ENCODE measurements at regions not wholly inside any gene's neighbourhood (a gene's known extent, or its start where the extent isn't known, plus 50 kb on each side); places are given as distances from the start of the nearest gene placed in this dataset.

- TF ChIP-seq, protein P1, sequence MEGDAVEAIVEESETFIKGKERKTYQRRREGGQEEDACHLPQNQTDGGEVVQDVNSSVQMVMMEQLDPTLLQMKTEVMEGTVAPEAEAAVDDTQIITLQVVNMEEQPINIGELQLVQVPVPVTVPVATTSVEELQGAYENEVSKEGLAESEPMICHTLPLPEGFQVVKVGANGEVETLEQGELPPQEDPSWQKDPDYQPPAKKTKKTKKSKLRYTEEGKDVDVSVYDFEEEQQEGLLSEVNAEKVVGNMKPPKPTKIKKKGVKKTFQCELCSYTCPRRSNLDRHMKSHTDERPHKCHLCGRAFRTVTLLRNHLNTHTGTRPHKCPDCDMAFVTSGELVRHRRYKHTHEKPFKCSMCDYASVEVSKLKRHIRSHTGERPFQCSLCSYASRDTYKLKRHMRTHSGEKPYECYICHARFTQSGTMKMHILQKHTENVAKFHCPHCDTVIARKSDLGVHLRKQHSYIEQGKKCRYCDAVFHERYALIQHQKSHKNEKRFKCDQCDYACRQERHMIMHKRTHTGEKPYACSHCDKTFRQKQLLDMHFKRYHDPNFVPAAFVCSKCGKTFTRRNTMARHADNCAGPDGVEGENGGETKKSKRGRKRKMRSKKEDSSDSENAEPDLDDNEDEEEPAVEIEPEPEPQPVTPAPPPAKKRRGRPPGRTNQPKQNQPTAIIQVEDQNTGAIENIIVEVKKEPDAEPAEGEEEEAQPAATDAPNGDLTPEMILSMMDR (IDR thresholded peaks at IDR 0.05), result no peak
- TF ChIP-seq MLX (CRISPR knock-in tag; IDR thresholded peaks at IDR 0.05) (no peak), NFYB (CRISPR knock-in tag; conservative IDR thresholded peaks at IDR 0.05; ENCODE audit: low read depth) (no peak), IRF1 (CRISPR knock-in tag; IDR thresholded peaks at IDR 0.05) (no peak), TP53 (CRISPR knock-in tag; IDR thresholded peaks at IDR 0.05) (no peak), HMGXB4 (CRISPR knock-in tag; IDR thresholded peaks at IDR 0.05) (no peak), ZBTB21 (CRISPR knock-in tag; IDR thresholded peaks at IDR 0.05; ENCODE audit: borderline replicate concordance) (no peak), USF1 (CRISPR knock-in tag; IDR thresholded peaks at IDR 0.05) (no peak)
- TF ChIP-seq, protein P2, sequence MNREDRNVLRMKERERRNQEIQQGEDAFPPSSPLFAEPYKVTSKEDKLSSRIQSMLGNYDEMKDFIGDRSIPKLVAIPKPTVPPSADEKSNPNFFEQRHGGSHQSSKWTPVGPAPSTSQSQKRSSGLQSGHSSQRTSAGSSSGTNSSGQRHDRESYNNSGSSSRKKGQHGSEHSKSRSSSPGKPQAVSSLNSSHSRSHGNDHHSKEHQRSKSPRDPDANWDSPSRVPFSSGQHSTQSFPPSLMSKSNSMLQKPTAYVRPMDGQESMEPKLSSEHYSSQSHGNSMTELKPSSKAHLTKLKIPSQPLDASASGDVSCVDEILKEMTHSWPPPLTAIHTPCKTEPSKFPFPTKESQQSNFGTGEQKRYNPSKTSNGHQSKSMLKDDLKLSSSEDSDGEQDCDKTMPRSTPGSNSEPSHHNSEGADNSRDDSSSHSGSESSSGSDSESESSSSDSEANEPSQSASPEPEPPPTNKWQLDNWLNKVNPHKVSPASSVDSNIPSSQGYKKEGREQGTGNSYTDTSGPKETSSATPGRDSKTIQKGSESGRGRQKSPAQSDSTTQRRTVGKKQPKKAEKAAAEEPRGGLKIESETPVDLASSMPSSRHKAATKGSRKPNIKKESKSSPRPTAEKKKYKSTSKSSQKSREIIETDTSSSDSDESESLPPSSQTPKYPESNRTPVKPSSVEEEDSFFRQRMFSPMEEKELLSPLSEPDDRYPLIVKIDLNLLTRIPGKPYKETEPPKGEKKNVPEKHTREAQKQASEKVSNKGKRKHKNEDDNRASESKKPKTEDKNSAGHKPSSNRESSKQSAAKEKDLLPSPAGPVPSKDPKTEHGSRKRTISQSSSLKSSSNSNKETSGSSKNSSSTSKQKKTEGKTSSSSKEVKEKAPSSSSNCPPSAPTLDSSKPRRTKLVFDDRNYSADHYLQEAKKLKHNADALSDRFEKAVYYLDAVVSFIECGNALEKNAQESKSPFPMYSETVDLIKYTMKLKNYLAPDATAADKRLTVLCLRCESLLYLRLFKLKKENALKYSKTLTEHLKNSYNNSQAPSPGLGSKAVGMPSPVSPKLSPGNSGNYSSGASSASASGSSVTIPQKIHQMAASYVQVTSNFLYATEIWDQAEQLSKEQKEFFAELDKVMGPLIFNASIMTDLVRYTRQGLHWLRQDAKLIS (CRISPR knock-in tag; IDR thresholded peaks at IDR 0.05; ENCODE audit: borderline replicate concordance), result no peak
These were observed 368.8 kb upstream of the KIRREL3 start for GRCh38 chr11:127369356-127369755.

Measured in WTC11 (cell line).